ENCODE measurements at regions not wholly inside any gene's neighbourhood (a gene's known extent, or its start where the extent isn't known, plus 50 kb on each side); places are given as distances from the start of the nearest gene placed in this dataset.

DNA sequence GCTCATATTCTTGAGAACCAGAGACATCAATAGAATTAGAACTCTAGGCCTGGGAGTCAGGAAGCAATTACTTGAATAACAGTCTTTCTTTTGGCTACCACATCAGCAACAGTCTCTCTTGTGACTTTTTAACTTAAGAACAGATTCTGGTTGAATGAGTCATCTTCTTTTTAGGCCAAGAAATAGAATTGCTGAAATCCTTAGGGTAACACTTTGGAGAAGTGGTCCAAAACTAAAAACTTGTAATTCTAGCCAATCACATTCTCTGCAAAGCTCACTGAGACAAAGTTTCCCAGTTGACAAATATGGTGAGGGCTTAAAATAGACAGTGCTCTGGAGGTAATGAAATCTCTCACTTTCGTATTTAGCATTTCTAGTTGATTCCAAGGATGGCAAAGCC lies 238.0 kb downstream of the SHOX2 start:
- no CpG with 5 or more reads among the region's 1 CpG for WGBS (ENCODE audit: extremely low coverage, insufficient read length, low lambda C conversion rate)
- no peaks in the 10 kb centered on the region for H3K4me1 ChIP-seq (ENCODE audit: insufficient read depth, low read length)
- no peaks in the 10 kb centered on the region for H3K27me3 ChIP-seq (ENCODE audit: insufficient read depth, low read length)
- H3K27ac ChIP-seq (ENCODE audit: insufficient read length, low read depth, low read length) = no peak overlapping the region
- H3K56ac ChIP-seq (ENCODE audit: insufficient read length, low read depth, low read length) = no peak overlapping the region
- no peak overlapping the region for H2BK20ac ChIP-seq (ENCODE audit: low read depth, low read length, poor library complexity, severe bottlenecking)
- H4K8ac ChIP-seq (replicated peaks; ENCODE audit: insufficient read length, low read depth, low read length) = no peak overlapping the region
- H3K79me2 ChIP-seq (ENCODE audit: insufficient read depth, low read length) = no peaks in the 10 kb centered on the region
- H4K91ac ChIP-seq (ENCODE audit: insufficient read length, low read depth, low read length) = no peak overlapping the region
- H4K20me1 ChIP-seq (ENCODE audit: control insufficient read depth, insufficient read depth, insufficient read length) = no peaks in the 10 kb centered on the region
- H3K18ac ChIP-seq (ENCODE audit: insufficient read length, low read depth, low read length) = no peak overlapping the region
- no peaks in the 10 kb centered on the region for H3K79me1 ChIP-seq (ENCODE audit: insufficient read depth, low read depth, low read length, poor library complexity, severe bottlenecking)
- no peak overlapping the region for H3T11ph ChIP-seq (ENCODE audit: low read length)
- no peak overlapping the region for H2BK120ac ChIP-seq (ENCODE audit: low read depth, low read length, poor library complexity, severe bottlenecking)
- TF ChIP-seq, protein P1, sequence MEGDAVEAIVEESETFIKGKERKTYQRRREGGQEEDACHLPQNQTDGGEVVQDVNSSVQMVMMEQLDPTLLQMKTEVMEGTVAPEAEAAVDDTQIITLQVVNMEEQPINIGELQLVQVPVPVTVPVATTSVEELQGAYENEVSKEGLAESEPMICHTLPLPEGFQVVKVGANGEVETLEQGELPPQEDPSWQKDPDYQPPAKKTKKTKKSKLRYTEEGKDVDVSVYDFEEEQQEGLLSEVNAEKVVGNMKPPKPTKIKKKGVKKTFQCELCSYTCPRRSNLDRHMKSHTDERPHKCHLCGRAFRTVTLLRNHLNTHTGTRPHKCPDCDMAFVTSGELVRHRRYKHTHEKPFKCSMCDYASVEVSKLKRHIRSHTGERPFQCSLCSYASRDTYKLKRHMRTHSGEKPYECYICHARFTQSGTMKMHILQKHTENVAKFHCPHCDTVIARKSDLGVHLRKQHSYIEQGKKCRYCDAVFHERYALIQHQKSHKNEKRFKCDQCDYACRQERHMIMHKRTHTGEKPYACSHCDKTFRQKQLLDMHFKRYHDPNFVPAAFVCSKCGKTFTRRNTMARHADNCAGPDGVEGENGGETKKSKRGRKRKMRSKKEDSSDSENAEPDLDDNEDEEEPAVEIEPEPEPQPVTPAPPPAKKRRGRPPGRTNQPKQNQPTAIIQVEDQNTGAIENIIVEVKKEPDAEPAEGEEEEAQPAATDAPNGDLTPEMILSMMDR (conservative IDR thresholded peaks at IDR 0.05) = no peak
- no peak overlapping the region for H2AFZ ChIP-seq (ENCODE audit: low read length)
- Mint-ChIP-seq H3K4me1 (peaks cover 7% of the 10 kb centered on the region in 2 experiments; a peak in 3 of 4 replicates), H3K27me3 (ENCODE audit: low read depth) (no peaks in the 10 kb centered on the region), H3K9me3 (no peaks in the 10 kb centered on the region), H3K27ac (no peak overlapping the region), H3K36me3 (ENCODE audit: insufficient read depth in 1 of 3, low read depth in 3 of 3) (no peaks in the 10 kb centered on the region), H3K4me3 (no peak overlapping the region)
- no peak overlapping the region for H3K4me2 ChIP-seq (ENCODE audit: insufficient read depth, insufficient read length, low read length)
- no peak overlapping the region for H3K14ac ChIP-seq (ENCODE audit: insufficient read depth, low read length)
- no peak for DNase-seq
- H2BK5ac ChIP-seq (ENCODE audit: insufficient read length, low read length) = no peak overlapping the region
- H2BK15ac ChIP-seq (ENCODE audit: low read depth, low read length) = no peak overlapping the region
- no peaks in the 10 kb centered on the region for H3K9me3 ChIP-seq (ENCODE audit: control insufficient read depth, low read depth, low read length)
- no peak overlapping the region for H2BK12ac ChIP-seq (ENCODE audit: insufficient read length, low read depth, low read length)
- no peak overlapping the region for H3K4ac ChIP-seq (ENCODE audit: low read depth, low read length)
- no peaks in the 10 kb centered on the region for H3K23me2 ChIP-seq (ENCODE audit: insufficient read length, low read depth, low read length, poor library complexity, severe bottlenecking)
- no peak overlapping the region for H3K23ac ChIP-seq (ENCODE audit: insufficient read length, low read depth, low read length)
- no peak overlapping the region for H4K5ac ChIP-seq (ENCODE audit: insufficient read length, low read depth, low read length)
- H2AK5ac ChIP-seq (ENCODE audit: insufficient read length, low read length) = no peak overlapping the region
- no peak overlapping the region for H3K9ac ChIP-seq (ENCODE audit: extremely low read depth, insufficient read length, low read length)

All from H9 (cell line).